ENCODE measurements at regions not wholly inside any gene's neighbourhood (a gene's known extent, or its start where the extent isn't known, plus 50 kb on each side); places are given as distances from the start of the nearest gene placed in this dataset.

GRCh38 chr2:120609826-120610395 lies 125.8 kb upstream of the GLI2 start:
- TF ChIP-seq TAF1 (IDR thresholded peaks at IDR 0.05; ENCODE audit: low read depth, low read length) (no peak), POLR2AphosphoS5 (IDR thresholded peaks at IDR 0.05; ENCODE audit: low read depth, low read length) (no peak), POLR2A (IDR thresholded peaks at IDR 0.05; ENCODE audit: low read depth, low read length) (no peak), PAX5 (IDR thresholded peaks at IDR 0.05; ENCODE audit: insufficient read depth, low read length, severe bottlenecking) (no peak), POU2F2 (IDR thresholded peaks at IDR 0.05; ENCODE audit: low read depth, low read length) (no peak)

Measured in GM12891 (cell line).